KMS-11 (cell line): ENCODE measurements at regions not wholly inside any gene's neighbourhood (a gene's known extent, or its start where the extent isn't known, plus 50 kb on each side); places are given as distances from the start of the nearest gene placed in this dataset.
"Not testable (repeated sequence)": the region's sequence is repeated elsewhere in the genome, so short reads cannot be mapped to it uniquely, and the experiment has no call there.

Experiments
- H2AFZ ChIP-seq: fragments of 200-600 bp; sonication (generic); 2 replicates; pipeline ENCODE4 v1.6.1; 2016; ENCODE audit warnings: antibody characterized with exemption, mixed run types, low read depth
- H3K27ac ChIP-seq: fragments of 200-600 bp; sonication (generic); 2 replicates; pipeline ENCODE4 v1.6.1; 2016; ENCODE audit warnings: mild to moderate bottlenecking, mixed run types
- H3K27me3 ChIP-seq: fragments of 200-600 bp; sonication (generic); 2 replicates; pipeline ENCODE4 v1.6.1; 2017; ENCODE audit warnings: mild to moderate bottlenecking, low read depth, mixed run types, moderate library complexity; ENCODE audit not compliant: insufficient read depth
- H3K36me3 ChIP-seq: fragments of 200-600 bp; sonication (generic); 2 replicates; pipeline ENCODE4 v1.6.1; 2017; ENCODE audit warnings: mild to moderate bottlenecking, mixed run types; ENCODE audit not compliant: insufficient read depth
- H3K4me1 ChIP-seq: fragments of 200-600 bp; sonication (generic); 2 replicates; pipeline ENCODE4 v1.6.1; 2016; ENCODE audit warnings: mild to moderate bottlenecking, low read depth, mixed run types; ENCODE audit not compliant: poor library complexity, severe bottlenecking
- H3K4me2 ChIP-seq: fragments of 200-600 bp; sonication (generic); 2 replicates; pipeline ENCODE4 v1.7.0; 2016; ENCODE audit warnings: mild to moderate bottlenecking, mixed run types
- H3K4me3 ChIP-seq: fragments of 200-600 bp; sonication (generic); IDR thresholded peaks from 2 replicates; pipeline ENCODE4 v1.6.1; 2017; ENCODE audit warnings: low read depth, low read length, mixed read lengths; ENCODE audit not compliant: insufficient read depth
- H3K79me2 ChIP-seq: fragments of 200-600 bp; sonication (generic); 2 replicates; pipeline ENCODE4 v1.6.1; 2016; ENCODE audit warnings: low read depth, mixed run types; ENCODE audit not compliant: insufficient read depth
- H3K9ac ChIP-seq: fragments of 200-600 bp; sonication (generic); 2 replicates; pipeline ENCODE4 v1.6.1; 2016; ENCODE audit warnings: mild to moderate bottlenecking, mixed run types
- H4K20me1 ChIP-seq: fragments of 200-600 bp; sonication (generic); 2 replicates; pipeline ENCODE4 v1.6.1; 2016; ENCODE audit warnings: mild to moderate bottlenecking, mixed run types; ENCODE audit not compliant: insufficient read depth
- CTCF ChIP-seq: fragments of 200-600 bp; sonication (generic); conservative IDR thresholded peaks from 2 replicates; pipeline ENCODE4 v1.6.1; 2017; ENCODE audit warnings: low read depth, mild to moderate bottlenecking, antibody characterized with exemption, low read length, moderate library complexity, mixed read lengths

GRCh38 chr5:163731256-163731655 is 225.8 kb downstream of the MAT2B start:
- no peaks in the 10 kb centered on the region for H3K27me3 ChIP-seq
- no peak overlapping the region for H3K9ac ChIP-seq
- H3K36me3 ChIP-seq, result no peaks in the 10 kb centered on the region
- no peak for TF ChIP-seq CTCF
- H3K4me3 ChIP-seq, result no peak overlapping the region
- H3K4me2 ChIP-seq, result no peak overlapping the region
- H4K20me1 ChIP-seq, result no peaks in the 10 kb centered on the region
- H3K27ac ChIP-seq, result no peak overlapping the region
- no peaks in the 10 kb centered on the region for H3K79me2 ChIP-seq
- H2AFZ ChIP-seq, result no peak overlapping the region
- H3K4me1 ChIP-seq, result no peaks in the 10 kb centered on the region

GRCh38 chr5:163735069-163735468 is 229.7 kb downstream of the MAT2B start:
- Histone ChIP-seq H3K4me3 (no peak overlapping the region), H3K4me1 (no peaks in the 10 kb centered on the region), H3K27me3 (no peaks in the 10 kb centered on the region), H3K36me3 (no peaks in the 10 kb centered on the region), H3K4me2 (no peak overlapping the region), H2AFZ (no peak overlapping the region), H3K9ac (no peak overlapping the region), H4K20me1 (no peaks in the 10 kb centered on the region), H3K27ac (no peak overlapping the region), H3K79me2 (no peaks in the 10 kb centered on the region)
- no peak for TF ChIP-seq CTCF

GRCh38 chr5:163747586-163747985 is 242.2 kb downstream of the MAT2B start:
- Histone ChIP-seq H3K27ac (no peak overlapping the region), H3K27me3 (no peaks in the 10 kb centered on the region), H4K20me1 (no peaks in the 10 kb centered on the region), H3K36me3 (no peaks in the 10 kb centered on the region), H3K4me2 (no peak overlapping the region), H3K4me3 (no peak overlapping the region), H3K4me1 (no peaks in the 10 kb centered on the region), H3K79me2 (no peaks in the 10 kb centered on the region), H3K9ac (no peak overlapping the region), H2AFZ (no peak overlapping the region)
- no peak for TF ChIP-seq CTCF

- no peak overlapping the region for H3K4me2 ChIP-seq
- no peak overlapping the region for H3K9ac ChIP-seq
- no peaks in the 10 kb centered on the region for H3K27me3 ChIP-seq
- no peak overlapping the region for H3K27ac ChIP-seq
- H3K4me1 ChIP-seq, result no peaks in the 10 kb centered on the region
- no peak for TF ChIP-seq CTCF
- no peaks in the 10 kb centered on the region for H3K79me2 ChIP-seq
- no peaks in the 10 kb centered on the region for H4K20me1 ChIP-seq
- H3K4me3 ChIP-seq, result no peak overlapping the region
- H2AFZ ChIP-seq, result no peak overlapping the region
- H3K36me3 ChIP-seq, result no peaks in the 10 kb centered on the region
Observed at GRCh38 chr5:163748934-163749333, 243.5 kb downstream of the MAT2B start.

GRCh38 chr5:163750415-163750814 is 245.0 kb downstream of the MAT2B start:
- H2AFZ ChIP-seq, H3K9ac ChIP-seq, H3K36me3 ChIP-seq, H3K27ac ChIP-seq, H3K4me1 ChIP-seq, H3K79me2 ChIP-seq, H3K27me3 ChIP-seq, H3K4me3 ChIP-seq, H4K20me1 ChIP-seq, H3K4me2 ChIP-seq: not testable (repeated sequence)
